Coronary artery (tissue), 2 donors: ENCODE measurements at regions not wholly inside any gene's neighbourhood (a gene's known extent, or its start where the extent isn't known, plus 50 kb on each side); places are given as distances from the start of the nearest gene placed in this dataset.

Experiments used
- DNase-seq: peaks from one replicate; pipeline ENCODE4 v3.0.0-alpha.2; 2017; ENCODE audit warnings: low spot score
- H3K27ac ChIP-seq, 2 donors: fragments of 200-600 bp; sonication (generic); one replicate each; pipeline ENCODE4 v1.5.1; 2016 to 2019
- H3K4me3 ChIP-seq: fragments of 200-600 bp; sonication (generic); 2 replicates; pipeline ENCODE4 v1.5.1; 2016; ENCODE audit warnings: mild to moderate bottlenecking, moderate library complexity
- TF ChIP-seq, protein P1 (sequence below): fragments of 200-600 bp; sonication (generic); IDR thresholded peaks from one replicate; pipeline ENCODE4 v1.5.1; 2019; ENCODE audit warnings: antibody characterized with exemption

DNA sequence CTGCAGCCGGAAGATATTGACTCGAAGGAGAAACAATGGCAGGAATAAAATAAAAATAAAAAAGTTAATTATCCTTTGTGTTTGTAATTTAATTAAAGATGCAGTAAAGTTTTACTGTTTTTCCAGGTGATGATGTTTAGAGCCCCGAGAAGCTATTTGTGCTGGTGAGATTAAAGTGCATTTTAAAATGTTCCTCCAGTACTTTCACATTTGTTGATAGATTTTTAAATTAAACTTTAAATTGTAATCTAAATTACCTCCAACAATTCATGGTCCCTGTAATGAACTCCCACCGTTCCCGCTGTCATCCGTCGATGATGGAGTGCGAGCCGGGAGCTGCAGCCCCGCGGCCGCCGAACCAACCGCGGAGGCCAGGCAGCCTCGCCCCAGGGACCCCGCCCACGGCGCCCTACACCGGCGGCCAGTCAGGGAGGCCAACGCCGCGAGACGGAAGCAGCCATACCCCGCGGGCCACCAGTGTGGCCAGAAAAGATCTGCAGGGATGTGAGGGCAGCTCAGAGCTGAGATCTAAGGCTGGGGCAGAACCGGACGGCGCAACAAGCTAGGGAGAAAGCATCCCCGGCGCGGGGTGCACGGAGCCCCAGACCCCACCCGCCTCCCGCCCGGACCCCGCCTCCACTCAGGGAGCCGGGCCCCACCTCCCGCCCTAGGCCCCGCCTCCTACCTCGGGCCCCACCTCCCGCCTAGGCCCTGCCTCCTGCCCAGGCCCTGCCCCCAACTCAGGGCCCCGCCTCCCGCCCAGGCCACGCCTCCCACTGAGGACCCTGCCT, 104.0 kb downstream of the FAM53A start:
- DNase-seq: peak; percentile 93
- TF ChIP-seq, protein P1, sequence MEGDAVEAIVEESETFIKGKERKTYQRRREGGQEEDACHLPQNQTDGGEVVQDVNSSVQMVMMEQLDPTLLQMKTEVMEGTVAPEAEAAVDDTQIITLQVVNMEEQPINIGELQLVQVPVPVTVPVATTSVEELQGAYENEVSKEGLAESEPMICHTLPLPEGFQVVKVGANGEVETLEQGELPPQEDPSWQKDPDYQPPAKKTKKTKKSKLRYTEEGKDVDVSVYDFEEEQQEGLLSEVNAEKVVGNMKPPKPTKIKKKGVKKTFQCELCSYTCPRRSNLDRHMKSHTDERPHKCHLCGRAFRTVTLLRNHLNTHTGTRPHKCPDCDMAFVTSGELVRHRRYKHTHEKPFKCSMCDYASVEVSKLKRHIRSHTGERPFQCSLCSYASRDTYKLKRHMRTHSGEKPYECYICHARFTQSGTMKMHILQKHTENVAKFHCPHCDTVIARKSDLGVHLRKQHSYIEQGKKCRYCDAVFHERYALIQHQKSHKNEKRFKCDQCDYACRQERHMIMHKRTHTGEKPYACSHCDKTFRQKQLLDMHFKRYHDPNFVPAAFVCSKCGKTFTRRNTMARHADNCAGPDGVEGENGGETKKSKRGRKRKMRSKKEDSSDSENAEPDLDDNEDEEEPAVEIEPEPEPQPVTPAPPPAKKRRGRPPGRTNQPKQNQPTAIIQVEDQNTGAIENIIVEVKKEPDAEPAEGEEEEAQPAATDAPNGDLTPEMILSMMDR: no peak
- H3K27ac ChIP-seq: peak overlapping the region in 1 of 2 donors; percentile 93
- H3K4me3 ChIP-seq: peak overlapping the region; percentile 93

DNA sequence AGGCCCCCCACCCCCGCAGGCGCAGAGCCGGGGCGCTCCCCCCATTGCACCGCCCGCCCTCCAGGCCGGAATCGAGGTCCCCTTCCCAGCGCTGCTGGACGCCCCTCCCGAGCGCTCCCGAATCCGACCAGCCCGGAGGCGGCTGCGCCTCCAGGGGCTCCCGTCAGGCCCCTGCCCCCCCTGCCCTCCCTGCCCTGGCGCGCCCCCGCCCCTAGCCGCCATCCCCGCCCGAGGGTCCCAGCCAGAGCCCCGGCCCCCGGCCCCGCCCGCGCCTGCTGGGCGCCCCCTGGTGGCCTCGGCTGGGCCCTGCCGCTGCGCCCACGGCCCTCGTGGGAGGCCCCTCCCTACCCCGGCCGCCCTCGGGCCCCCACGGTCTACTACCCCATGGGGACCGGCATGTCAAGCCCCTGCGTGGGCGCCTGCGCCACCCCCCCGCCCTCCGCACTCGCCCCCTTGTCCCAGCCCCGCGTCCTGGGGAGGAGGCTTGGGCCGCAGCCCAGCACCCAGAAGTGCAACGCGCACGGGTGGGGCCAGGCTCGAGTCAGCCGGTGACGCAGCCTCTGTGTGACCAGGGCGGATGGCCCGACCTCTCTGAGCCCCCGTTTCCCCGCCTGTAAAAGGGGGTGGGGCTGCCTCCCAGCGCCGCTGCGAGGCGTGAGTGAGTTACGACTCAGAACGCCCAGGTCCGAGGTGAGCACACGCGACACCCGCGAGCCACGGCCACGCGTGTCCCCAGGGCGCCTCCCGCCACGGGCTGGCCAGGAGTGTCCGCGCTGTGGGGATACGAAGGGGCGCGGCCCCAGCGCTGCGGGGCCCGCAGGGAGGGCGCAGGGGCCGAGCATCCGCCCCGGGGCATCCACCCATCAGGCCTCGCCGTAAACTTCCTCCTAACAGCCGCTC, 104.9 kb downstream of the FAM53A start:
- TF ChIP-seq, protein P1: peak; percentile 79
- DNase-seq: peak; percentile 89
- H3K4me3 ChIP-seq: peak overlapping the region; percentile 93

DNA sequence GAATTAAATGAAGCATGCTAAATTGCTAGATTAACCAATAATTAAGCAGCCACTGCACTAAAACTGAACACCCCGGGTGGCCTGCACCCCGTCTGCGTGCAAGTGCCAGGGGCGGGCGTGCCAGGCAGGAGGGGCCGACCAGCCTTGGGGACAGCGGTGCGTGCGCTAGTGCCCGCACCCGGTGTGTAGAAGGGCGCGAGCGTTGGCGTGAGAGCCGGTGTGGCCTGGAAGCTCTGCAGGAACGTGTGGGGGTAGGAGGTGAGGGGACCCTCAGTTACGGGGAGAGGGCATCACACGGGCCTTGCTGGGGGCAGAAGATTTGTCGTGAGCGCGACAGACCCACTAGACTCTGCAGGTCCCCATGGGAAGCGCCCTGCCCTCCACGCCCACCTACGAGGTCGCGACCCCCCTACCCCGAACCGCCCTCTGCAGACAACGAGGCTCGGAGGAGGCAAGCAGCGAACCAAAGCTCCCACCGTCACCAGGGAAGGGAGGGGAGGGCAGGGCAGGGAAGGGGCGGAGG, 105.8 kb downstream of the FAM53A start:
- DNase-seq: no peak
- TF ChIP-seq, protein P1: no peak
- H3K4me3 ChIP-seq: peak overlapping the region; percentile 93

More for the DNA sequence above, 104.9 kb downstream of the FAM53A start:
- peak overlapping the region; percentile 38 to 93 for H3K27ac ChIP-seq

DNA sequence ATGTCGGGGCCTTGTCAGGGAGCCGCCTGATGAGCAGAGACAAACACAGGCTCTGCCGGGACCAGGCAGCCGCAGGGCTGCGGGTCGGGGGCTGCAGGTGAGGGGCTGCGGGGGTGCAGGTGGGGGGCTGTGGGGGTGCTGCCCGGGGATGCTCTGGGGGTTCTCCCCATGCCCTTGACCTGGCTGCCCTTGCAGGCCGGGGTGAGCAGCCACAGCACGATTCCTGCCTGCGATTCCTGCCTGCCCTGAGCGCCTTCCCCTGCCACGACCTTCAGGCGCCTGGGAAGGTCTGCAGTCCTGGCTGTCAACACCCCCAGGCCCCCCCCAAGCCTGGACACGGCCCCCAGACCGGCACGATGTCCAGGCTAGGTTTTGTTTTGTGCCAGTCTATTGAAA, 106.3 kb downstream of the FAM53A start:
- Histone ChIP-seq H3K27ac (no peak overlapping the region), H3K4me3 (no peak overlapping the region)
- no peak for DNase-seq
- TF ChIP-seq, protein P1: no peak

More for the DNA sequence above, 105.8 kb downstream of the FAM53A start:
- H3K27ac ChIP-seq: no peak overlapping the region

DNA sequence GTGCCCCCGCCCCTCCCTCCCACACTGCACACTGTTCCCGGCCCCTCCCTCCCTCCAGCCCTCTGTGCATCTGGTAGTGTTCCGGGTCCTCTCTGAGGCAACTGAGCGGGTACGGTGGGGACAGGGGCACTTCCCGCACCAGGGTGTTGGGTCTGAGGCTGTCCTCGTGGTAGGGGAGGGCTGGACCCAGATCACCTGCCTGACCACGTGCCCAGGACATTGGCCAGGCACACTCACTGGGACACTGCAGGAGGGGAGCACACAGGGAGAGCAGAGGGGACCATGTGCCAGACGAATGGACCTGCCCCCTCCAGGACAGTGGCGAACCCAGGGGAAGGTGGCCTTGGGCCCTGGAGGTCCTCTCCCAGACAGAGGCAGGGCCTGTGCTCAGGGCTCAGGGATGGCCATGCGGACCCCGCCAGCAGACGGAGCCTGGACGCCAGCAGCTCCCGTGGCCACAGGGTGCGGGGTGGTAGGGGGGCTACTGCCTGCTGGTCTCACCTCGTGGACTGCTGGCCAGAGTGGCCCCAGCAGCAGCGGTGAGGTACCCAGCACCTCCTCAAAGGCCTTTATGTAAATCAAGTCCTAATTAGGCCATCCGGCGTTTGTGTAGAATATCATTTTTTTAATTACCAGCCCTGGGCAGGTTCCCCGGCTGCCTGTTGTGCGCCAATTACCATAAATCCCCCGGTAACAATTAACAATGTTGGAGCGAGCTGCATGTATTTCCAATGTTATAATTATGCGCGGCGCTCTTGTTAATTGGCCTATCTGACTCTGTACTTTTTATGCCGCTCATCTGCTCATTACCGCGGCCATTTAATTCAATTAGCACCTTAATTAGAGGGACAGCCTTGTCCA, 106.9 kb downstream of the FAM53A start:
- Histone ChIP-seq H3K4me3 (no peak overlapping the region), H3K27ac (no peak overlapping the region)
- TF ChIP-seq, protein P1: no peak
- no peak for DNase-seq

DNA sequence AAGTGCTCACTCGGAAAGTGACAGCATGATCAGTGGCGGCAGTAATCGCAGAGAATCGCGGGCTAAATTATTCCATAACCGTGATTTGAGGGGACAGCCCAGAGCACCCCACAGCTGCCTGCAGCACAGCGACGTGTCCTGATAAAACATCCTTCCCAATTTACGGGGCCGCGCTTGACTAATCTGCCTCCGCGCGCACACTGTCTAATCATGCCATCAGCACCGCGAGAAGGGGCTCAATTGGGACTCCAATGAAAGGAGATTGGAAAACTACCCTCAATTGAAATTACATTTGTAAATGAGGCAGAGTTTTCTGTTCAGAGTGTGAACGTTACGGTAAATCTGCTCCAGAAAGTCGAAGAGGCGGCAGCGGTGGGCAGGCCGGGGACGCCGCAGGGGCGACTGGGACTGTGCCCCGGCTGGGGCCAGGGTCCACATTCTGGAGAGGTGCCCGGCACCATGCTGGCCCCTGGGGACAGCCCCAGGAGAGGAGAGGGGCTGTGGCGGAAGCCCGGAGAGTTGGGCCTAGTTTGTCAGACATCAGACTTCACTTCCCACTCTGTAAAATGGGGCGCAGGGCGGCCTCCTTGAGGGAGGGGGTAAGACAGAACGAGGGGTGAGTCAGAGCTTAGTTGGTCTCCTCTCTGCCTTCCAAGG, 107.7 kb downstream of the FAM53A start:
- no peak for DNase-seq
- TF ChIP-seq, protein P1: no peak
- Histone ChIP-seq H3K27ac (no peak overlapping the region), H3K4me3 (no peak overlapping the region)
